ENCODE measurements at regions not wholly inside any gene's neighbourhood (a gene's known extent, or its start where the extent isn't known, plus 50 kb on each side); places are given as distances from the start of the nearest gene placed in this dataset.
"Not testable (repeated sequence)": the region's sequence is repeated elsewhere in the genome, so short reads cannot be mapped to it uniquely, and the experiment has no call there.

- DNase-seq, result no peak
Observed at GRCh38 chr14:87405563-87405962, 587.4 kb downstream of the GALC start.

DNA sequence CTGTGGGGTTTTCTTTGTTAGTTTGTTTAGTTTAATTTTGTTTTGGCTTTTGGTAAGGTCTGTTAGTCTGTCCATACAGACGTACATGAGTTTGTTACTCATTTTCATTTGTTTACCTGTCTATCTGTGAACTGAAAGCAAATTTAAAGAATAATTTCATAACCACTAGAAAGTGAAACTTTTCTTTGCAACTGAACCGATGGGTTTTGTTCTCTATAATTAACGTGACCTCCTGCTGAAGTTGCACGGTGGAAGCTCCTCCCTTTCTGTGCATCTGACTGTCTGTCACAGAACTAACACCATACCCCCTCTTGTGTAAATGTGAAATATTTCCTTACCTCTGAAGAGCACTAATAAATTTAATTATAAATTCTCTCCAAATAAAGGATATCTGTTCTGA lies 595.5 kb downstream of the GALC start:
- no peak for DNase-seq

- no peak for DNase-seq
Observed at GRCh38 chr14:87391066-87391465, 601.9 kb downstream of the GALC start.

DNA sequence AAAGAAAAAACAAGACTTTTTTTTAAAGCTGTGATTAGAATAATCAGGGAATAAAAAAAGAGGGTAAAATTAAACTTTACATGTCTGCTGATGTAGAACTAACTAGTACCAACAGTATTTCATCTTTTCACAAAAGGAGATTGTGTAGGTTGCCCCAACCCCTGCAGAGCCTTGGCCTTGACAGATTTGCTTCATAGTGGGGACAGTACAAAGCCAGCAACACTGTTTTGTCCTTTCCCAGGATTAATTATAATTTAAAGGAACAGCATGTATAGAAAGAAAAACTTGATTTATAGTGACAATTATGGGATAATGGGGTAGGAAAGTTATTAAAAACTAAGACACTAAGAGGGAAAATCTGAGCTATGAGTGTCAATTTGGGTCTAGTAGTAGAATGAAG lies 604.0 kb downstream of the GALC start:
- no peak for DNase-seq

DNA sequence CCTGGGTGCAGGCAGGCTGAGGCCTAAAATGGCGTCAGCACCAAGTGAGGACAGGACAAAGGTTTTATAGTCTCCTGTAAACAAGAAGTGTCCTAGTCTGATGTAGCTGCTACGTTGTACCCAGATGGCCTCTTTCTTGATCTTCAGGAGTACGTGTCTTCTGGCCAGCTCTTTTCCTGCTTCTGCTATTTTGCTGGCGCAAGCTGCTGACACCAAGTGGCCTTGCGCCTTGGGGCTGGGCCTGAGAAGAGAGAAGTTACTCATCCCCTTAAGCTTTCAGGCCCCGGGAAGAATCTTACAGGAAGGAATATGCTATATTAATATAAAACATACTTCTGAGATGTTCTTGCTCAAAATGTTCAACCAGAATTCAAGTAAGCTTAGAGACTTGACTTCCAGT lies 605.2 kb downstream of the GALC start:
- DNase-seq, result no peak

DNA sequence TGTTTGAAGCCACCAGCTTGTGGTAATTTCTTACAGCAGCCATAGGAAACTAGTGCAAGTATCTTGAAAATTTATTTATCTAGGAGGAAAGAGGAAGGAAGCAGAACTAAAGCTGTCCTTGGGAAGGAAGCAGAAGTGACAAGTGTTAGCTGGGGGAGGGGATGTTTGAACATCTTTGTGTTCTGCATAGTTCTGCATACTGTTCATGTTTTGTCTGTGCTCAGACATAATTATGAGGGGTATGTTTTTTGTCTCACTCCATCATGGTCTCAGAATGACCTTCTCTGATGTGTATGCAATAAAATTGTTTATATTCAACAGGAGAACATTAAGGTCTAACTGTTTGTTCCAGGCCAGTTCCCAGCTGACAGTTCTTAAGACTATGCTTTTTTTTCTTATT lies 606.5 kb downstream of the GALC start:
- no peak for DNase-seq

DNA sequence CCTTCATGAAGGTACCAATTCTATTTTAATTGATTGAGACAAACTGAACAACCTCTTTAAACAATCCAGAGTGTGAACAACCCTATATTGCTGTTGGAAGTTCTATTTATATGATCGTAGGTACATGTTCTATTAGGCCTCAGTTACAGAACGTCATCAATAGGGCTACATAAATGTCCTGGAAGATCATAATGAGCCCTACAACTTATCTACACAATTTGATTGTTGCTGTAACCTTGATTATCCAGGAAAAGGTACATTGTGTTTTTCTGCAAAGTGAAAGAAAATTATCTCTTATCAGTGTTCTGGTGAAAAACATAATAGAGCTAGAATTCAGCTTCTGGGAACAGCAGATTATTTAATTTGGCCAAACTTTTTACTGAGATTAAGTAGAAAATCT lies 612.9 kb downstream of the GALC start:
- no peak for DNase-seq

DNA sequence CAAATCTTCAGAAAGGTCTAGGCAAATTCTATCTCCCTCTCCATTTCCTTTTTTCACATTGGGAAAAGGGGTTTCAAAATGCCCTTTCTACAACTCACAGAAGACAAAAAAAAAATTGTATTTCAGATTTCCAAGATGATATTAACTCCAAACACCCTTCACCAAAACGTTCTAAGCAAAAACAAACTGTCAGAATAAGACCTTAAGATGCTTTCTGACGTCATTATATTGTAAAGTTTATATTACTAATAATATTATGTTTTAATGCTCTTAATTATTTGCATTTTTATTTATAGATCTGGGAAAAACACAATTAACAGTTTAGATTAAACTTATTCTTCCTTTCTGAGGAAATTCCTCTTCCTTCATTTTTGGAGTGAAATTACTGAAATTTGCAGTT lies 624.2 kb downstream of the GALC start:
- DNase-seq, result no peak

DNA sequence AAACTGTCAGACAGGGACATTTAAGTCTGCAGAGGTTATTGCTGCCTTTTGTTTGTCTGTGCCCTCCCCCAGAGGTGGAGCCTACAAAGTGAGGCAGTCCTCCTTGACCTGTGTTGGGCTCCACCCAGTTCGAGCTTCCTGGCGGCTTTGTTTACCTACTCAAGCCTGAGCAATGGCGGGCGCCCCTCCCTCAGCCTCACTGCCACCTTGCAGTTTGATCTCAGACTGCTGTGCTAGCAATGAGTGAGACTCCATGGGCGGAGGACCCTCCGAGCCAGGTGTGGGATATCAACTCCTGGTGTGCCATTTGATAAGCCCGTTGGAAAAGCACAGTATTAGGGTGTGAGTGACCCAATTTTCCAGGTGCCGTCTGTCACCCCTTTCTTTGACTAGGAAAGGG lies 632.7 kb downstream of the GALC start:
- DNase-seq, result not testable (repeated sequence)

- no peak for DNase-seq
Observed at GRCh38 chr14:87351007-87351406, 642.0 kb downstream of the GALC start.

- no peak for DNase-seq
Observed at GRCh38 chr14:87349921-87350320, 643.1 kb downstream of the GALC start.

GRCh38 chr14:87343652-87344051 lies 649.3 kb downstream of the GALC start:
- no peak for DNase-seq

- no peak for DNase-seq
Observed at GRCh38 chr14:87334997-87335685, 657.8 kb downstream of the GALC start.

DNA sequence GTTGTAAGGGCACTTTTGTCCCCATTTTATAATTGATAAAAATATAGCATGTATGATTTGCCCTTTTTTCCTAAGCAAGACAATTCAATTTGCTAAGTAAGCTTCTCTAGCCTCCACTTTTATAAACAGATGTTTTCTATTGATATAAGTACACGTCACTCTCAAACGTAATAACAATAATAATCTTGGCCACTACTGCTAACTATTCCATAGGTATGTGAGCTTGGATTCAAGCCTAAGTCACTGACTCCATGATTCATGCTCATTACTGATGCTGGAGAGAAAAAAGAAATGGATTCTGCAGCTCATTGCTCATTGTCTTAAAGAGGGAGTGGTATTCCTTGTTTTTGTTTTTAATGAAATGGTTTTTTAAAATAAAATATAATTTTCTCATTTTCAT lies 661.0 kb downstream of the GALC start:
- no peak for DNase-seq

DNA sequence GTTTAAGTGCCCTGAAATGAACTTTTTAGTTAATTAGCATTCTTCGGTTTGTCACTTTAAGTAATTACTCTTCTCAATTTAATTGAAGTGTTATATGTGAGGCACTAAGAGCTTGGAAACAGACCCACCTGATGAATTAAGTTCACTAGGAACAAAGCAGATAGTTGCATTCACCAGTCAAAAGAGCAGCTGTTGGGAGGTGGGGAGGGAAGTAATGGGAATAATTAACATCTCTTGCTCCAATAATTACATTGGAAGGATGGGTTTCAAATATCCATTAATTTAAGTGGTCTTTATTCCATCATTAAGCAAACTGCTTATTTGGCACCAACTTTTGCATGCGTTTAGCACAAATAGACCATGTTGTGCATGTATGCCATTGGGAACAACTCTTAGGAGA lies 667.2 kb downstream of the GALC start:
- no peak for DNase-seq

DNA sequence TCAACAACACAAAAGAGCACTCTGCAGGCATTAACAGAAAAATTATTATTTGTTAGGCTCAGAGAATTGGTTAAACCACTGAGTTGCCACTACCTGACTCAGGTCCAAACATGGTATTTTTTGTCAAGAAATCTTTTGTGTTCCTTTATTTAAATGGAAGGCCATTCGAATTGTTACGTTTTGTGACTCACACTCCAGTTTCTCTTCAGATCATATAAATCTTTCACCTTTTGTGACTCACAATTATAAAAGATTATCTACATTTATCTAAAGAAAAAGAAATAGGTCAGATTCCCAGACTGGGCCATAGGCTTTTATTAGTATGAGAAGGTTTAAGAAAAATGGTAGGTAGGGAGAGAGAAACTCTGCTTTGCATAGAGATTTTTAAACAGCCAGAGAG lies 669.8 kb downstream of the GALC start:
- DNase-seq, result no peak

GRCh38 chr14:87321548-87321947 lies 671.4 kb downstream of the GALC start:
- DNase-seq, result no peak

DNA sequence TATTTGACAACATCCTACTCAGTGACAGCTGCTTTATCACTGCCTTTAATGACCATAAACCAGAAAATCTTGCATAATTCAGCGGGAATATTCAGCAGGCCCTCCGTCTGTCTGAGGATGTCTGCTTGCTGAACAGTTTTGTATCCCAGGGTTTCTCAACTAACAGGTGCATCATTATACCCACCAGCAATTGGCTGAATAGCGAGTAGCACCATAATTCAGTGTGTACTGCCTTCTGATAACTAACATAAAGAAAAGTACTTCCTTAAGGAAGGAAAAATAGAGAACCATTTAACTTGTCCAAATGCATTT lies 680.1 kb downstream of the GALC start:
- no peak for DNase-seq

- DNase-seq, result no peak
Observed at GRCh38 chr14:87312169-87312893, 680.7 kb downstream of the GALC start.

DNA sequence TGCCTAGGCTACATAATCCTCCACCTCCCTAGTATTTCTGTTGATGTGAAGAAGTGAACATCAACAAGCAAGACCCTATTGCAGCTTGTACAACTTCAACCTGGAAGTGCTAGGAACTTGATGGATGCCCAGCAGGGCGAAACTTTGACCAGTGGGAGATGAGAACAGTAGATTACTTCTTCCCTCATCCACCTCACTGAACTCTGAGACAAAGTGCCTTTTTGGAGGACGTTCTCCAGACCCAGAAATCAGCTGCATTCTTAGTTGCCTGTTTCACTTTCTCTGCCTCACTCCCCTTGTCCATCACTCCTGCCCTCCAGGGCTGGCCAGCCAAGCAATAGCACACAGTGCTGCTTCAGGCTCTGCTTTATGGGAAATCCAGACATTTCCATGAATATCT lies 683.4 kb downstream of the GALC start:
- no peak for DNase-seq

DNA sequence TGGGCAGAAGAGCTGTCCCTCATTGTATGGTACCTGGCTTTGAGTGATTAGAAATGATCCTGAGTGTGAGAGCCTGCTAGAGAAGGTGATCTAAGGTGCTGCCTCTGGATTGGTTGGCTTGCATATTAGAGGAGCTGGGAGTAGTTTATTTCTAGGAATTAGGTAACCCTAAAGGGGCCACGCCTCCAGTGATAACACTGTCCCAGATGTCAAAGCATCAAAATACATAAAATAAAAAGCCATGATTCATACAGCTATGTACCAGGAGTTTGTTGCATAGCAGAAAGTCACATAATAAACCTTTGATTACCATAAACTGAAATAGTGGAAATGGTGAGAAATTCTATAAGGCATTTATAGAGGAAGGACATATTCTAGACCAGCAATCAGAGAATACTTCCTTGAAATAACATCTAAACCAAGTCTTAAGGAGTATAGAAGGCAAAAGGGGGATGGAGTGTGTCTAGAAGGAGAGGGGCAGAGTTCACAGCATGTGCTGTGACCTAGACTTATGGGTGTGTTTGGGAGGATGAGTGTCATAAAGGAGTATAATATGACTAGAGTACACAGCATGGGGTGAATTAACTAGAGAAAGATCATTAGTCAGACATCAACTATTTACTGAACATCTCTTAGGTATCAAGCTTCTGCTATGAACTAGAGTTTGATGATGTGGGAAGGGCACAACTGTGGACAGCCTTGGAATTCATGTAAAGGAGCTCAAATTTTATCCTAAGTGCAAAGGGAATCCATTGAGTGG lies 686.4 kb downstream of the GALC start:
- no peak for DNase-seq

DNA sequence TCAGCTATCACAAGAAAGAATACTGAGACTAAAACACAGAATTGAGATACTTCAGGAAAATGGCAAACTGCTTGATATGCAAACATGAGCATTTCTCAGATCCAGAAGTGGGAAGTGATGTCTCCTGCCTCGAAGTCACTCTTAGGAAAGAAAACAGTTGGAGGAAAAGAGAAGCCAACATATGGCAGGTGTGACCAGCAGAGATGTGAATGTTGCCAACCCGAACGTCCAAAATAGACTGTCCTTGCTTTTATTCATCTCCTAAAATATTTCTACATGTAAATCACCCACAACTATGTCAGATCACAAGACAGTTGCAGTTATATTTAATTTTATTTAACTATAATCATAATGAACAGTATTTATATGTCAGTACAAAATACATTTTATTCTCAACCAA lies 687.6 kb downstream of the GALC start:
- DNase-seq, result no peak

GRCh38 chr14:87304404-87304803 lies 688.6 kb downstream of the GALC start:
- DNase-seq, result no peak

DNA sequence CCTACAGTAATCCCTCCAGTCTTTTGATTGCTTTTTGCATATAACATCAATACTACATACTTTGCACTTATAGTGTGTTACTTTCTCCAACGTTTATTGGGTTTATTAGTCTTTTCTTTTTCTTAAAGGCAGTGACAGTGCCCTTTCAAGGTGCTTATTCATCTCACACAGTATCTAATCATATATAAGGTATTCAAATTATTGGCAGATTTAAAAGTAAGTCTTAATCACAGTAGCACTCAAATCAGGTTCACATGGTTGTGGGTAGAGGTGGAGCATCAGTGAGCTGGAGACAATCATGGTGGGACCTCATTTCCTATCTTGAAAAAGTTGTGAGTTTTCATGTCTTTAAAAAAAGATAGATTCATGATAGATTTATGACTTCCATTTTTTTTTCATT lies 706.2 kb downstream of the GALC start:
- DNase-seq, result no peak
